Fibroblast of pulmonary artery (primary cell): ENCODE measurements at regions not wholly inside any gene's neighbourhood (a gene's known extent, or its start where the extent isn't known, plus 50 kb on each side); places are given as distances from the start of the nearest gene placed in this dataset.

Experiments used
- DNase-seq: peaks from one replicate; pipeline ENCODE4 v3.0.0-alpha.2; 2010; ENCODE audit warnings: low read depth
- H3K4me3 ChIP-seq: replicated peaks from 2 replicates; pipeline ENCODE4 v1.5.1; 2011; ENCODE audit warnings: low read depth, mild to moderate bottlenecking, control low read depth, low read length, moderate library complexity
- CTCF ChIP-seq: IDR thresholded peaks from 2 replicates; pipeline ENCODE4 v1.5.1; 2011; ENCODE audit warnings: mild to moderate bottlenecking, control low read depth, low read length, inconsistent platforms; ENCODE audit errors: missing control alignments

GRCh38 chr4:163804001-163804400, 309.5 kb downstream of the TMA16 start:
- no peak overlapping the region for H3K4me3 ChIP-seq
- no peak for TF ChIP-seq CTCF
- DNase-seq, result no peak

GRCh38 chr4:163806653-163807052, 312.2 kb downstream of the TMA16 start:
- no peak overlapping the region for H3K4me3 ChIP-seq
- no peak for TF ChIP-seq CTCF
- no peak for DNase-seq

GRCh38 chr4:163808011-163808410, 313.5 kb downstream of the TMA16 start:
- DNase-seq, result no peak
- no peak for TF ChIP-seq CTCF
- no peak overlapping the region for H3K4me3 ChIP-seq

DNA sequence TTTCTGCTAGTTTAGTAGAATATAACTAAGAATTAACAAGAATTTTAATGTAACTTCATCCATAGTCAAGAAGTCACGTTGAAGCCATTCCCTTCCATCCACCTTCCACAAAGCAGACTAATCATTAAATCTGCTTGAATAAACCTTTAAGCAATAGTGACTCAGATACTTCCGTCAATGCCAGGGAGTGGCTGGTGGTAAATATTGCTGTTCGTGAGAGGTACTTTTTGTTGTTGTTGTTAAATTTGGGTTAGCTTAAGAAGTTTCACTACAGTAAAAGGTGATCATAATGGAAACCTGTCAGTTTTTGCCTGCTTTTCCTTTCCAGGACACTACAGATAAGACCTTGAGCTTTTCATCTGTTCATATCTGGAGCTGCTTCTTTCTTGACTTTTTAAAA, 316.3 kb downstream of the TMA16 start:
- DNase-seq, result no peak
- H3K4me3 ChIP-seq, result no peak overlapping the region
- TF ChIP-seq CTCF, result no peak

DNA sequence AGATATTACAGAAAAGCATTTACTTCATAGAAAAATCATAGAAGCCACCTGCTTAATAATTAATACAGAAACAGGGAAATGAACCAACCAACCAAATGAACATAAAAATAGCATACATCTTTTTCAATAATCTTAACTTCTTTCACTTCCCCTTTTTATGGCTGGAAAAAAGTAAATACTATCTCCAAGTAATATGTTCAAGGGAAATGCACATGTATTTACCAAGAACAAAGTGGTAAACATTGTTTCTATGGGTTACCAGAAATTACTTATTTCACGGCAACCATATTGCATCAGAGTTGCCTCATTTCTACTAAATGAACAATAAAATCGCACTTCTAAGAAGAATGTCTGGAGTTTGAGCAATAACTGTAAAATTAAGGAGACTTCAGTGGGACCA, 321.3 kb downstream of the TMA16 start:
- DNase-seq, result no peak
- TF ChIP-seq CTCF, result no peak
- no peak overlapping the region for H3K4me3 ChIP-seq

DNA sequence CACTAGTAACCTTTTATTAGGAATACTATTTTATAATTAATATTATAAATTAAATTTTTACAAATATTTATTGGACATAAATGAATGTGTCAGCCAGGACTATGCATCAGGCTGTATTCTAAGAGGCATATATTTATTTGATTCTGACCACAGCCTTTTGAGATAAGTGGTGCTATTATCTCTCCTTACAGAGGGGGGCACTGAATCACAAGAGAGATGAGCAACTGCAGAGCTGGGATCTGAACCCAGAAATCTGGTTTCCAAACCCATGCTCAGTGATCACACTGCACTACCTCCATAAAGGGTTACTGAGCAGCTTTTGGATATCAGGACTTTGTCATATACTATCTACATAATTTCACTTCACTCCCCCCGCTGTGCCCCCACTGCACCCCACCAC, 322.0 kb downstream of the TMA16 start:
- no peak for TF ChIP-seq CTCF
- H3K4me3 ChIP-seq, result no peak overlapping the region
- no peak for DNase-seq

GRCh38 chr4:163818673-163819072, 324.2 kb downstream of the TMA16 start:
- DNase-seq, result no peak
- no peak overlapping the region for H3K4me3 ChIP-seq
- no peak for TF ChIP-seq CTCF
